B cell (primary cell): ENCODE measurements at regions not wholly inside any gene's neighbourhood (a gene's known extent, or its start where the extent isn't known, plus 50 kb on each side); places are given as distances from the start of the nearest gene placed in this dataset.

Source experiments
- ATAC-seq: fragments of 200-7000 bp; cut with Tn5 transposase; one replicate; pipeline ENCODE4 v1.10.0; 2021; ENCODE audit warnings: low read depth, mild to moderate bottlenecking, moderate number of reproducible peaks, moderate library complexity
- CTCF ChIA-PET: fragments of 350-600 bp; sonication (Branson Sonifier 250); formaldehyde crosslinking; loops from one replicate; lab custom pipeline; 2021; ENCODE audit warnings: antibody characterized with exemption, inconsistent platforms; lab: Charles Lee
- POLR2A ChIA-PET: fragments of 350-600 bp; sonication (Branson Sonifier 250); formaldehyde crosslinking; loops from one replicate; lab custom pipeline; 2021; ENCODE audit warnings: antibody characterized with exemption; lab: Charles Lee
- DNase-seq: peaks from one replicate; pipeline ENCODE4 v3.0.0; 2013
- H2AFZ ChIP-seq: 2 replicates; pipeline ENCODE4 v1.6.1; 2012; ENCODE audit warnings: mild to moderate bottlenecking, low read depth, low read length; ENCODE audit not compliant: insufficient read depth, poor library complexity, severe bottlenecking
- H3K27ac ChIP-seq, 2 donors: 1 replicate in 1 of 2; 2 replicates in 1 of 2; pipeline ENCODE4 v1.5.1; 2012 to 2013; ENCODE audit warnings: low read length in 2 of 2, mild to moderate bottlenecking in 2 of 2, moderate library complexity in 1 of 2
- H3K27me3 ChIP-seq, 4 experiments: fragments of 200-600 bp in 1 of 4; sonication (generic) in 1 of 4; replicated peaks in 1 of 4; 1 replicate in 2 of 4; 2 replicates in 2 of 4; pipeline versions ENCODE4 v1.6.1 to v1.7.0; 2013 to 2016; ENCODE audit warnings: low read length in 3 of 4, mild to moderate bottlenecking in 2 of 4, mixed read lengths in 1 of 4, moderate library complexity in 1 of 4; ENCODE audit not compliant: insufficient read depth in 4 of 4, control insufficient read depth in 3 of 4; ENCODE audit errors: control extremely low read depth in 1 of 4
- H3K36me3 ChIP-seq, 2 experiments: replicated peaks in 1 of 2; 1 replicate in 1 of 2; 2 replicates in 1 of 2; pipeline versions ENCODE4 v1.6.1 to v1.7.1; 2013; ENCODE audit warnings: low read length in 1 of 2; ENCODE audit not compliant: insufficient read depth in 2 of 2, control insufficient read depth in 1 of 2; ENCODE audit errors: control extremely low read depth in 1 of 2, extremely low read depth in 1 of 2
- H3K4me1 ChIP-seq, 2 donors: fragments of 200-600 bp in 1 of 2; sonication (generic) in 1 of 2; 1 replicate in 1 of 2; 2 replicates in 1 of 2; pipeline versions ENCODE4 v1.5.1 to v1.6.1; 2013 to 2017; ENCODE audit warnings: low read length in 2 of 2; ENCODE audit not compliant: control insufficient read depth in 2 of 2, insufficient read depth in 2 of 2
- H3K4me2 ChIP-seq: replicated peaks from 2 replicates; pipeline ENCODE3; 2012; ENCODE audit warnings: mild to moderate bottlenecking, low read depth, low read length; ENCODE audit not compliant: poor library complexity, severe bottlenecking
- H3K4me3 ChIP-seq, 5 experiments: fragments of 200-600 bp in 1 of 5; sonication (generic) in 1 of 5; 1 replicate in 3 of 5; 2 replicates in 2 of 5; pipeline versions ENCODE4 v1.5.1 to v1.7.0; 2011 to 2016; ENCODE audit warnings: low read length in 4 of 5, mild to moderate bottlenecking in 4 of 5, low read depth in 2 of 5, control low read depth in 1 of 5, moderate library complexity in 1 of 5; ENCODE audit not compliant: insufficient read depth in 1 of 5; ENCODE audit errors: control extremely low read depth in 1 of 5, extremely low read depth in 1 of 5
- H3K79me2 ChIP-seq: fragments of 200-600 bp; sonication (generic); one replicate; pipeline ENCODE4 v1.6.0; 2016; ENCODE audit warnings: low read length; ENCODE audit not compliant: control insufficient read depth, insufficient read depth
- H3K9ac ChIP-seq: fragments of 200-600 bp; sonication (generic); 2 replicates; pipeline ENCODE4 v1.6.1; 2017; ENCODE audit warnings: mild to moderate bottlenecking, low read length, moderate library complexity
- H3K9me3 ChIP-seq, 3 donors: one replicate each; pipeline versions ENCODE4 v1.6.1 to v1.7.1; 2013; ENCODE audit warnings: low read length in 2 of 3; ENCODE audit not compliant: control insufficient read depth in 2 of 3, insufficient read depth in 1 of 3; ENCODE audit errors: control extremely low read depth in 1 of 3
- H4K20me1 ChIP-seq: 2 replicates; pipeline ENCODE4 v1.6.0; 2012; ENCODE audit warnings: mild to moderate bottlenecking, low read length; ENCODE audit not compliant: insufficient read depth, control insufficient read depth, poor library complexity, severe bottlenecking
- H3K27ac Mint-ChIP-seq: one replicate; pipeline ENCODE4 v1.8.0; 2021; ENCODE audit warnings: mixed read lengths
- H3K27me3 Mint-ChIP-seq: one replicate; pipeline ENCODE4 v1.8.0; 2021; ENCODE audit warnings: mixed read lengths
- H3K4me1 Mint-ChIP-seq: one replicate; pipeline ENCODE4 v1.8.0; 2021; ENCODE audit warnings: mixed read lengths
- H3K4me3 Mint-ChIP-seq: one replicate; pipeline ENCODE4 v1.8.0; 2021; ENCODE audit warnings: mixed read lengths
- H3K9me3 Mint-ChIP-seq: one replicate; pipeline ENCODE4 v1.8.0; 2022; ENCODE audit warnings: mixed read lengths; ENCODE audit not compliant: insufficient read depth
- EZH2 ChIP-seq: IDR thresholded peaks from 2 replicates; pipeline ENCODE4 v1.6.1; 2012; ENCODE audit warnings: borderline replicate concordance, low read depth, mild to moderate bottlenecking, moderate library complexity, low read length; ENCODE audit not compliant: insufficient read depth, poor library complexity, severe bottlenecking
- WGBS: methylation state at CpG from one replicate; pipeline ENCODE4 v1.1.5; 2013; ENCODE audit warnings: missing lambda C conversion rate; ENCODE audit not compliant: insufficient coverage; 5-methylcytosine and 5-hydroxymethylcytosine counted together
- intact Hi-C: fragments of 100-400 bp; cut with micrococcal nuclease; formaldehyde crosslinking; loops from one replicate; pipeline ENCODE4 v1.10.0; 2022
- TF ChIP-seq, protein P1 (sequence below): fragments of 200-600 bp; IDR thresholded peaks from one replicate; pipeline ENCODE4 v1.8.0; 2022; ENCODE audit warnings: antibody characterized with exemption, mild to moderate bottlenecking

DNA sequence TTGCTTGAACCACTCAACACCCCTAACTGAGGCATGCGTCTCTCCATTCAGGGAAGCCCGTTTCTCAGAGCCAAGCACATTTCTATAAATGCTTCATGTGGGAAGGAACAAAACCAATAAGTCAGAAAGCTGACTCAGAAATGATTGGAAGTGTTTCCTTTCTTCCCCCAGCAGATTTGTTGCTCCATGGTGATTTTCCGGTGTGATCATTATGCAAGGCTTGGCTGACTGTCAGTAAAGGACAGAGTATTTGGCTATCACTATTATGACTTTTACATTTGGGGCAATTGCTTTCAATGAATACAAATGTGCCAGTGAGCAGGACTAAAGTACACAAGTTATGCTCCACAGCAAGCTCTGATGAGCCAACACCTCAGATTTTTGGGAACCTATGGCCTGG, 53.3 kb upstream of the ZC3H11B start:
- no CpG with 5 or more reads among the region's 3 CpGs for WGBS
- Histone ChIP-seq H3K36me3 (no peaks in the 10 kb centered on the region), H3K4me1 (no peaks in the 10 kb centered on the region), H3K4me3 (no peak overlapping the region), H3K27me3 (peaks cover 0 to 5% (median 2%) of the 10 kb centered on the region in 4 experiments), H3K79me2 (no peaks in the 10 kb centered on the region), H4K20me1 (no peaks in the 10 kb centered on the region), H3K27ac (no peak overlapping the region), H3K4me2 (no peak overlapping the region), H3K9ac (no peak overlapping the region), H3K9me3 (no peaks in the 10 kb centered on the region), H2AFZ (no peak overlapping the region)
- Mint-ChIP-seq H3K27ac (no peak overlapping the region), H3K27me3 (peaks cover 26% of the 10 kb centered on the region), H3K9me3 (no peaks in the 10 kb centered on the region), H3K4me1 (peaks cover 5% of the 10 kb centered on the region), H3K4me3 (no peak overlapping the region)
- TF ChIP-seq, protein P1, sequence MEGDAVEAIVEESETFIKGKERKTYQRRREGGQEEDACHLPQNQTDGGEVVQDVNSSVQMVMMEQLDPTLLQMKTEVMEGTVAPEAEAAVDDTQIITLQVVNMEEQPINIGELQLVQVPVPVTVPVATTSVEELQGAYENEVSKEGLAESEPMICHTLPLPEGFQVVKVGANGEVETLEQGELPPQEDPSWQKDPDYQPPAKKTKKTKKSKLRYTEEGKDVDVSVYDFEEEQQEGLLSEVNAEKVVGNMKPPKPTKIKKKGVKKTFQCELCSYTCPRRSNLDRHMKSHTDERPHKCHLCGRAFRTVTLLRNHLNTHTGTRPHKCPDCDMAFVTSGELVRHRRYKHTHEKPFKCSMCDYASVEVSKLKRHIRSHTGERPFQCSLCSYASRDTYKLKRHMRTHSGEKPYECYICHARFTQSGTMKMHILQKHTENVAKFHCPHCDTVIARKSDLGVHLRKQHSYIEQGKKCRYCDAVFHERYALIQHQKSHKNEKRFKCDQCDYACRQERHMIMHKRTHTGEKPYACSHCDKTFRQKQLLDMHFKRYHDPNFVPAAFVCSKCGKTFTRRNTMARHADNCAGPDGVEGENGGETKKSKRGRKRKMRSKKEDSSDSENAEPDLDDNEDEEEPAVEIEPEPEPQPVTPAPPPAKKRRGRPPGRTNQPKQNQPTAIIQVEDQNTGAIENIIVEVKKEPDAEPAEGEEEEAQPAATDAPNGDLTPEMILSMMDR = no peak
- no peak for TF ChIP-seq EZH2
- ChIA-PET POLR2A (no interaction called here), CTCF (no interaction called here)
- intact Hi-C loops = no loop called here
- ATAC-seq (no peak), DNase-seq (no peak)

DNA sequence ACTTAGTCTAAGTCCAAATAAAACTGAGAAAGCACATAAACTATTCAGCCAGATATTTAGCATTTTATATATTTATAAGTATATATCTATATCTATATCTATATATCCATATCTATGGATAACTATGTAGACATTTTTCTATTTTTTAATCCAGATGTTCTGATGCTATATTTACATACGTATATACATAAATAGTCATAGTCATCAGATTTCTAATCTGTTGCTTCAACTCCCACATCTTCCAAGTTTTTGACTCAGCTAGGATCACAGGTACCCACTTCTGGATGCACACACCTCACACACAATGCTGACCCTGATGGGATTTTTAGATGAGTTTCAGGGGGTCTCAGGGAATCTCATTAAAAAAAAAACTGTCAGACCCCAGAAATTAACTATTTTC, 52.2 kb upstream of the ZC3H11B start:
- peaks cover 0 to 11% (median 4%) of the 10 kb centered on the region in 4 experiments for H3K27me3 ChIP-seq
- Mint-ChIP-seq H3K9me3 (no peaks in the 10 kb centered on the region), H3K4me1 (peaks cover 12% of the 10 kb centered on the region), H3K4me3 (no peak overlapping the region), H3K27ac (no peak overlapping the region), H3K27me3 (peaks cover 32% of the 10 kb centered on the region)
- ChIA-PET CTCF (no interaction called here), POLR2A (no interaction called here)
- H3K9me3 ChIP-seq = peaks cover 0 to 7% (median 0%) of the 10 kb centered on the region in 3 donors
- H4K20me1 ChIP-seq = no peaks in the 10 kb centered on the region
- H3K9ac ChIP-seq = no peak overlapping the region
- H3K27ac ChIP-seq = no peak overlapping the region
- no peak for TF ChIP-seq EZH2
- TF ChIP-seq, protein P1 = no peak
- H2AFZ ChIP-seq = no peak overlapping the region
- intact Hi-C loops = no loop called here
- no peaks in the 10 kb centered on the region for H3K36me3 ChIP-seq
- no peaks in the 10 kb centered on the region for H3K79me2 ChIP-seq
- no peak for DNase-seq
- ATAC-seq = no peak
- no CpG with 5 or more reads among the region's 1 CpG for WGBS
- H3K4me3 ChIP-seq = no peak overlapping the region
- H3K4me2 ChIP-seq = no peak overlapping the region
- H3K4me1 ChIP-seq = peaks cover 0 to 6% of the 10 kb centered on the region in 2 donors
